ENCODE measurements at regions not wholly inside any gene's neighbourhood (a gene's known extent, or its start where the extent isn't known, plus 50 kb on each side); places are given as distances from the start of the nearest gene placed in this dataset.

- TF ChIP-seq CTCF (conservative IDR thresholded peaks at IDR 0.05): no peak
- no peak overlapping the region for H3K27ac ChIP-seq
Measured at GRCh38 chr6:74066168-74066871, 370.3 kb downstream of the CD109 start.

GRCh38 chr6:74065705-74066104 is 369.7 kb downstream of the CD109 start:
- no peak overlapping the region for H3K27ac ChIP-seq
- TF ChIP-seq CTCF (conservative IDR thresholded peaks at IDR 0.05): no peak
- no peak for TF ChIP-seq ZFX (IDR thresholded peaks at IDR 0.05)

GRCh38 chr6:74063391-74063790 is 367.4 kb downstream of the CD109 start:
- no peak overlapping the region for H3K27ac ChIP-seq
- TF ChIP-seq CTCF (conservative IDR thresholded peaks at IDR 0.05): no peak
- TF ChIP-seq ZFX (IDR thresholded peaks at IDR 0.05): no peak

GRCh38 chr6:74061201-74061600 is 365.2 kb downstream of the CD109 start:
- TF ChIP-seq ZFX (IDR thresholded peaks at IDR 0.05): no peak
- TF ChIP-seq CTCF (conservative IDR thresholded peaks at IDR 0.05): no peak
- no peak overlapping the region for H3K27ac ChIP-seq

GRCh38 chr6:74060354-74060753 is 364.4 kb downstream of the CD109 start:
- H3K27ac ChIP-seq: no peak overlapping the region
- TF ChIP-seq ZFX (IDR thresholded peaks at IDR 0.05): no peak
- no peak for TF ChIP-seq CTCF (conservative IDR thresholded peaks at IDR 0.05)

- H3K27ac ChIP-seq: no peak overlapping the region
- TF ChIP-seq CTCF (conservative IDR thresholded peaks at IDR 0.05) (no peak), ZFX (IDR thresholded peaks at IDR 0.05) (no peak)
Measured at GRCh38 chr6:74058606-74059005, 362.6 kb downstream of the CD109 start.

- TF ChIP-seq ZFX (IDR thresholded peaks at IDR 0.05): no peak
- no peak for TF ChIP-seq CTCF (conservative IDR thresholded peaks at IDR 0.05)
- H3K27ac ChIP-seq: no peak overlapping the region
Measured at GRCh38 chr6:74057326-74057725, 361.3 kb downstream of the CD109 start.
